HG02885 (cell line): ENCODE measurements at regions not wholly inside any gene's neighbourhood (a gene's known extent, or its start where the extent isn't known, plus 50 kb on each side); places are given as distances from the start of the nearest gene placed in this dataset.

Experiments used
- ATAC-seq: cut with Tn5 transposase; IDR thresholded peaks from one replicate; pipeline ENCODE4 v1.9.1; 2021; ENCODE audit warnings: mild to moderate bottlenecking; ENCODE audit not compliant: unreplicated experiment, poor library complexity

DNA sequence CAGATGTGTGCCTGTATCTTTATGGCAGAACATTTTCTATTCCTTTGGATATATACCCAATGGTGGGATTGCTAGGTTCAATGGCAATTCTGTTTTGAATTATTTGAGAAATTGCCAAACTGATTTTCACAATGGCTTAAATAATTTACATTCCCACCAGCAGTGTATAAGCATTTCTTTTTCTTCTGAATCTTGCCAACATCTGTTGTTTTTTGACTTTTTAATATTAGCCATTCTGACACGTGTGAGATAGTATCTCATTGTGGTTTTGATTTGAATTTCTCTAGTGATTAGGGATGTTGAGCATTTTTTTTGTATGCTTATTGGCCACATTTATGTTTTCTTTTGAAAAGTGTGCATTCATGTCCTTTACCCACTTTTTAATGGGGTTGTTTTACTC, 864.3 kb upstream of the ADAMTS5 start:
- ATAC-seq, result no peak

DNA sequence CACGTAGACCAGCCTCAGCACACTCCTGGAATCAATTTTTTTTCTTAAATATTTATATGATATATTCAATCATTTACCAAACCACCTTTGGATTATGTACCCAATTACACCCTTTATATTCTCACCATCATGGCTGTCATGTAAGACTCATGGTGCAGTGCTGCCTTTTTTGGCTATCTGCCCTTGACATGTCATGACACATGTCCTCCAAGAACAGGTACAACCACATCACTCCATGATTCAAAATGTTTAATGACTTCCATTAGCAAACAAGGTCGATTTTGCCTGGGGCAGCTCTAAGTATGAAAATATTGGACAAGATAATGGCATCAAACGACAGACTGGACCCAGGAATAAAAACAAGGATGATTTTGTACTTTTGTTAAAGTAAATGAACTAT, 861.1 kb upstream of the ADAMTS5 start:
- no peak for ATAC-seq

DNA sequence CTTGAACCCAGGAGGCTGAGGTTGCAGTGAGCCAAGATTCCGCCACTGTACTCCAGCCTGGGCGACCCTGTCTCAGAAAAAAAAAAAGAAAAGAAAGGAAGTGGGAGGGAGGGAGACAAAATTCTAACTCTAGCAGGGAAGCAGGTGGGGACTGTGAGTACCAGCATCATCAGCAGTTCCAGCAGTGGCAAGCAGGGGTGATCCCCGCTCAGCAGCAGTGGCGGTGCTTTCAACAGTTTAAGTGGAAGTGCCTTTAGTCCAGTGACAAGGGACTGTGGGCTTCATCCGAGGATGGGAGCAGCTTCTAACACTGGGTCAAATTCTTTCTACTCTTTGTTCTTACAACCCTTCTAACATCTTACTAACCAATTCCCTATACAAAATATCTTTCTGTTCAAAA, 858.1 kb upstream of the ADAMTS5 start:
- no peak for ATAC-seq

DNA sequence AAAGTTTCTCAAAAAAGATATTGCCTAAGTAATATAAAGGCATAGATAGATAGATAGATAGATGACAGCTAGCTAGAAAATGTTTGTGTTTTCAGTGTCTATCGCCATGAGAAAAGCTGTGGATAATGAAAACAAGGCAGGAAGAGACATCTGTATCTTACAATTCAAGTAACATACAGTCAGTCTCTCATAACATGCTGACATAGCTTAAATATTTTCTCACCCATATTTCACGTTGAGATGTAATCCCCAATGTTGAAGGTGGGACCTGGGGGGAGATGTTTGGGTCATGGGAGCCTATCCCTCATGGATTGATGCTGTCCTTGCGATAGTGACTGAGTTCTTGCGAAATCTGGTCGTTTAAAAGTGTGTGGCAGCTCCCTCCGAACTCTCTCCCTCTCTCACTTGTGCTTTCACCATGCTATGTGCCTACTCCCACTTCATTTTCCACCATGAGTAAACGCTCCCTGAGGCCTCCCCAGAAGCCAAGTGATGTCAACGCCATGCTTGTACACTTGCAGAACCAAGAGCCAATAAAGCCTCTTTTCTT, 856.8 kb upstream of the ADAMTS5 start:
- no peak for ATAC-seq

DNA sequence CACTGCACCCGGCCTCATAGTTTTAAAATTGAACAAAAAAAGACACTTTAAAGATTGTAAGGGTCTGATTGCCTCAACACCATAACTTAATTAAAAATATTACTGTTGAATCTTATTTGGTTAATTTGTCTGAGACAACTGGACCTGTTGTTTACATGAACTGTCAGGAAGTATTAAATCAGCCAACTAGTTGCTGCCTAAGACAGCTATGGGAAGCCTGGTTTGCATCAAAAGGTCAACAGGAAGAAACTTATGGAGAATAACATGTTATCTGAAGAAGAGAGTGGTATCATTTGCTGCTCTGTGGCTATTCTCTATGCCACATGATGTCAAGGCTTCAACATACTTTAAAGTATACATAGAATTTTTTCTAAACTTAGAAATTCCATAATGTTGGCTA, 853.5 kb upstream of the ADAMTS5 start:
- no peak for ATAC-seq

DNA sequence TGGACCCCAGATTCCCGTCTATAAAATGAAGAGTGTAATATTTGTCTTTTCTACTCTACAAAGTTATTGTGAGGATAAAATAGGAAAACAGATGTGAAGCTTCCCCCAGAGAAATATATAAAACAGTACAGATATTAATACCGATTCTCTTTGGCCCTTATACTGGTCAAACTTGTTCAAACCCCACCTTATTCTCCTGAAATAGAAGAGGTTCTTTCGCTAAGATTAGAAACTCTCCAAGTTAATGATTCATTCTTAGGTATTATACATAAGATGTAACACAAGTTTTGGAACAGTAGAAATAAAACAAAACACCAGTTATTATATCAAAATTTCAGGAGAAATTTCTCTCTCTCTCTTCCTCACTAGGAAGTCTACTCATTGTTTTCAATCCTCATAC, 852.4 kb upstream of the ADAMTS5 start:
- ATAC-seq, result no peak

DNA sequence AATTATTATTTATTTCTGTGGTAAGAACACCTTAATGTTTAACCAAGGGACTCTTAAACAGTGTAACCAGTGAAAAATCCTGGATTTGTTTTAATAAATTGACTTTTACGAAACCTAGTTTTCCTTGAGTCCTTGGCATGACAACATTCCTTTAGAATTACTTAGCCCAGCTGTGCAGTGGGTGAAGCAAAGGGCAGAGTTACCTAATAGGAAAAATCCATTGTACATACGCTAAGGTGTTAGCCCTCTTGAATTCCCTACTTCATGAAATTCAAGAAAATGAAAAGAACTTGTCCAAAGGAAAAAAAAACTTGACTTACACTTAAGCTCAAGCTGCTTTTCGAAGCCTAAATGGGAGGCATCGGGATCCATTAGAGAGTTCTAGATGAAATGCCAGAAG, 852.0 kb upstream of the ADAMTS5 start:
- ATAC-seq, result no peak

DNA sequence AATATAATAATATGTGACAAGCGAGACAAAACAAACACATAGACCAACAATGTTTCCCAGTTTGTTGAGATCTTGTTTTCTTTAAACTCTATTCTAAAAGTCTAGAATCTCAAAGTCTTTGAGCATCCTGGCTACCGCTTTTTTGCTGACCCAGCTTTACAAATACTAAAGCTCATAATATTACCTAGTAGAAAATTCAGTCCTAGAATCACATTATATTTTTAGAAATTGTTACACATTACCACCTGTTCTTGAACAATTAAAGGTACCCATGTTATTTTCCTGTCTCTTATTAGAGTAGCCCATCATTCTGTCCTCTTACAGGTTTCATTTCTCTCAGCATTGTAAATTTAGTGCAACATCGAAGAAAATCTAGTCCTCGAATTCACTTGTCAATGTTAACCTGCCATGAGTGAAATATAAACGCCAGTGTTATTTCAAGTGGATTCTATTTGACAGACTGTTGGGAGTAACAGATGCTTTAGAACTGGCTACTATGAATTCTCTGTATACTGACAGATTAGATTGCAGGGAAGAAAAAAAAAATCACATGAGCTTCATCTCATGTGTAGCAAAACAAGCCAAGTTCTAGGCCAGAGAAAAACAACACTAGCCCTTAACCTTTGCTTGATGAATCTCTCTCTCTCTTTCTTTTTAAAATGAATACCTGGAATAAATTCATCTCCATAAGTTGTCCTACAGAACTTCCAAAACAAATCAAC, 851.2 kb upstream of the ADAMTS5 start:
- ATAC-seq, result no peak

DNA sequence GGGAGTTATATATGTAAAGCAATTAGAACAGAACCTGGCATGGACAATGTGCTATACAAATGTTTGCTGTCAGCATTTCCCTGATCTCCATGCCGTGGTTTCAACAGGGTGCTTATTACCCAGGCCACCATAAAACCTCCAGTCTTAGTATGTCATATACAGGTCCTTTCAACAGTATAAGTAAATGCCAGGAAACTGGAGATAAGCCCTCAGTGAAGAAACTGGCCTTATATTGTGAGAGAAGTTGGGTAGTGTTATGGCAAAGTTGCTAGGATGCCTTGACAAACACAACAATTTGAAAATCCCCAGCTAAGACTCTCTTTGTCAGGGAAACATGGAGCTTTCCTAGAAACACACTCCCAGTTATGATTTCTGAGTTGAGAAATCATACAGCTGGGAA, 850.2 kb upstream of the ADAMTS5 start:
- ATAC-seq, result no peak

DNA sequence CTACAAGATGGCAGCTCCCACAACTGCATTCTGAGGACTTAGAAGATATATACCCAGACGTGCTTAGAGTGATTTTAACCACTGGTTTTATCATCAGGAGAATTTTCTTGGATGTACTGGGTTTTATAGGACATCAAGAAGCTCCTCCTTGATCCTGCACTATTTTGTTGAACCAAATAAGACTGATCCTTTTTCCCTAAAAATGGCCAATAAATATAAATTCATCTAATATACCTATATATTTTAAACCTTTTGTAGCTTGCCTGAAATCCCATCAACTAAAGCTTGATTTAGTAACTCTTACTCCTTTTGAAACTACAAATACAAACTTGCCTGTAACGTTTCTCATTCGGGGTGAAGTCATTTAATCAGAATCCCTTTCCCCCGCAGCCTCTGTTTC, 849.4 kb upstream of the ADAMTS5 start:
- ATAC-seq, result no peak

DNA sequence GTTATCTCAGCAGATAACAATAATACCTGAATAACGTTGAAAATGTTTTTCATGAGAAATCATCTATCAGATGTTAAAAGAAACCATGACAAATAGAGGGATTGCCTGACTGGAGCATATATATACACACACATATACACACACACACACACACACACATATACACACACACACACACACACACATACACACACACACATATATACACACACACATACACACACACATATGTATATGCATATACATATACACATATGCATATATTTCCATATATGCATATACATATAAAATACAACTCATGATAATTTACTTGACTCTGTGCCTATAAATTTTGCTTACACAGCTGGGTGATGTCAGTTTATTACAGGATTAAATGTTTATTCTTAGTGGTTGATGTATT, 847.3 kb upstream of the ADAMTS5 start:
- ATAC-seq, result no peak

DNA sequence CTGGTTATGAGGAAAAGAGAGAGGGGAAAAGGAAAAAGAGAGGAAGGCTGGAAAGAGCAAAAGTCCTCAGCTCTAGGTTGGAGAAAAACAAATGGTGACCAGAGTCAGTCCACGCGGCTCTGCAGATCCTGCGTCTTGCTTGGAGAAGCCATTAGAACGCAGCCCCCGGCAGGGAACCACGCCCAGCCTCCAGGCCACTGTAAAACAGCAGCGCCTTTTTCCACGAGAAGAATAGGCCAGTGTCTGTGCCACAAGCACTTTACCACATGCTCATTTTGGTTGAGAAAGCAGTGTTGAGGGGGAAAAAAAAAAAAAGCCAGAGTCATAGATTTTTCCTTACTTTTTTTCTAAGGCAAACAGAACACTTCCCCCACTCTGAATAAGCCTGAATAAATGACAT, 846.9 kb upstream of the ADAMTS5 start:
- no peak for ATAC-seq

DNA sequence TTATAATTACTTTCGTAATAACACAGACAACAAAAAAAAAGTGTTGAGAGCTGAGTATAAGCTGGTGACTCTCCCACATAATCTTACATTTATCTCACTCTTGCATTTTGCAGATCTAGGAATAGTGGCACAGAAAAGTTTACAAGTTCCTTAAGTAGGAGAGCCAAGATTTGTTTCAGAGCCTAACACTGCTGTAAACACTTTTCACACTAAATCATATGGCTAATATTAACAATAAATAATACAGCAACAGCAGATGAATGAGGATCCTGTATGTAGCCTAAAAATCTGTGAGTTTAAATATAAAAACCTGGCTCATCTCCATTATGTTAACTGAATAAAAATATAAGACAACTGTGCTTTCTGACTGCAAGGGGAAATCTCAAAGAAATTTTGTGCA, 846.5 kb upstream of the ADAMTS5 start:
- ATAC-seq, result no peak

DNA sequence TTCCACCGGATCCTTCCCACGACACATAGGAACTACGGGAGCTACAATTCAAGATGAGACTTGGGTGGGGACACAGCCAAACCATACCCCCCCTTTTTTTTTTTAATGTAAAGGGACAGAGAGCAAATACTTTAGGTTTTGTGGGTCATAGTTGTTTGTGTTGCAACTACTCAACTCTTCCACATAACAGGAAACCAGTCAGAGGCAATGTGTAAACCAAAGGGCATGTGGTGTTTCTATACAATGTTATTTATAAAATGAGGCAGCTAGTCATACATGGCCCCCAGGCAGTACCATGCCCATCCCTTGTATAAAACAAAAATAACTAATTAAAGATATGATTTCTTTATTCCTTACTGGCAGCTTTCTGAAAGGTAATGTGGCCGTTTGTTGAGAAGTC, 845.4 kb upstream of the ADAMTS5 start:
- no peak for ATAC-seq

DNA sequence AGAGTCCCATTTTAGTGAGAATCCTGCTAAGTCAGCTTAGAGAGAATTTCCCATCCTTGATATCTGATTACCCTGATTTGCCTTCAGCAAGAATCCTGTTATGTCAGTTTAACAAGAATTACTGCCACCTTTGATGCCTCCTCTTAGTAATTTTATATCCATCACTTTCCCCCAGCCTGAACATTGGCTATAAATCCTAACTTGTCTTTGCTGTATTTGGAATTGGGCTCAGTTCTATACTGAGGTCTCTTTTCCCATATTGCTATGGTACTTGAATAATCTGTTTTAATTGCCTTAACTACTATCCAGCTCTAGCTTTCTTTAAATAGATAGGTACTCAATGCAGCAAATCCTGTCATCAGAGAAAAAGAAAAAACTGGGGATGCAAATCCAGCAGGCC, 842.0 kb upstream of the ADAMTS5 start:
- no peak for ATAC-seq

DNA sequence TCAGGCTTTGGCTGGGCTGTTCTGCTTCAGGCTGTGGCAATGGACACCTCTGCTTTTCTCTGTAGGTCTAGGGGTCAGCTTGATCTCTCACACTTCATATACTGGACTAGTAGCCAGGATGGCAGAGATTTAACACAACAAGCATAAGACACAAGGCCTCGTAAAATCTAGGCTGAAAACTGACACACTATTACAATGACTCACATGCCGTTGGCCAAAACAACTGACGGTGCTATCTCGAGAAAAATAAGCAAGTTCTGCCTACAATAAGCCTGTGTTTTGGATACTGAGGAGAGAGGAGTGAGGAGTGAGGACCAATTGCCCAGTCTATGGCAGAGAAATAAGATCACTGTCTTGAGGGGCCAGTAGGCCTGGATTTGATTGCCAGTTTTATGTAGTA, 840.7 kb upstream of the ADAMTS5 start:
- ATAC-seq, result no peak

DNA sequence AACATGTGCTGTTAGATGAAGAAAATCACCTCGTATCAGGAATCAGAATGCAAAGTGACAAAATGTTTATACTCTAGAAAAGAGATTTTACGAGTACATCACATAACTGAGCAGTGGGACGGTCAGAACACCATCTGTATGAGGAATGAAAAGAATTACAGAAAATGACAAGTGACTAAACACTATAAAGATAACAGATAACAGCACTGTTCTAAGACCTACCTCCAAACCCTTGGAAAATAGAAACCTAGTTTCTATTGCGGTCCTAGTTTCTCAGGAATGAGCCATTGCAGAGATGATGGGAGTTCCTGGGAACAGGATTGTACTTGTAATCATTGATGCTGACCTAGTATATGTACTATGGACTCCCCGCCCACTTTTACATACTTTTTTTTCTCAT, 839.4 kb upstream of the ADAMTS5 start:
- no peak for ATAC-seq

DNA sequence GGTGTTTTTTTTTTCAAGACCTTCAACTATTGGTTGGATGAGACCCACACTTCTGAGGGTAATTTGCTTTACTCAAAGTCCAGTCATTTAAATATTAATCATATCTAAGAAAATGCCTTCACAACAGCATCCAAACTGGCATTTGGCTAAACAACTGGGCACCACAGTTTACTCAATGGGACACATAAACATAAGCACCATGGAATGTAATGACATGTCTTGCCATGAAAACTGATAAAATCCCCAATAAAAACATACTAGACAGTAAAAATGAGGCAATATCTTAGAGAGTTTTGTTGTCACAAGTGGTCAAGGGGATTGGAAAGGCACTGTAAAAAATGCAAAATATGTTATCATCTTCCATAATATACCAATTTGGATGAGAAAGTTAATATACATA, 838.8 kb upstream of the ADAMTS5 start:
- ATAC-seq, result no peak

DNA sequence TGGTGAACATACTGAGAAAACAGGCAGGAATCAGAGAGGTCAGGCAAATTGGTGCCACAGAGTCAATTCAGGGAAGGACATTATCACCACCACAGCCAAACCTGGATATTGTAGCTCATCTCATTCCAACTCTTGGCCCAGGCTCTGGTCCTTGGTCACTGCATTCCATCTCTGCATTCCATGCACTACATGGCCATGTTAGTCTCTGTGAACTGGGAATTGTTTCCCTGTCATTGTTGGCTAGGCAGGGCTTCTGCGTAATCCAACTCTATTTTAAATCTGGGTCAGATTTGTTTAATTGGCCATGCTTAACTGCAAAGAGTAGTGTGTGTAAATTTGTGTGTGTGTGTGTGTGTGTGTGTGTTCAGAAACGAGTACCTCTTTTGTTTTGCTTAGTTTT, 837.6 kb upstream of the ADAMTS5 start:
- no peak for ATAC-seq

DNA sequence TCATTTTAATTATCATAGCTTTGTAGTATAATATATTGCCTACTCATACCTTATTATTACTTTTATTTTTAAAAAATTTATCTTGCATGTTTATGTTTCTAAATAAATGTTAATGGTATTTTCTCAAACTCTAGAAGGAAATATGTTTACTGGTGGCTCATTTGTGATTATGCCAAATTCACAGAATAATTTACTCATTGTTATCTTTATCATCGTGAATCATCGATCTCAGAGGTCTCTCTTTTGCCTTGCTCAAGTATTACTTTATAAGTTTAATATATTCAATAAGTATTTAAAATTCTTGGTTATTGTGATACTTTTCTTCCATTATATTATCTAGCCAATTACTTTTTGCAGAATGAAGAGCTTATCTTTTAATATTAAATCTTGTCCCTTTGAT, 836.7 kb upstream of the ADAMTS5 start:
- no peak for ATAC-seq

DNA sequence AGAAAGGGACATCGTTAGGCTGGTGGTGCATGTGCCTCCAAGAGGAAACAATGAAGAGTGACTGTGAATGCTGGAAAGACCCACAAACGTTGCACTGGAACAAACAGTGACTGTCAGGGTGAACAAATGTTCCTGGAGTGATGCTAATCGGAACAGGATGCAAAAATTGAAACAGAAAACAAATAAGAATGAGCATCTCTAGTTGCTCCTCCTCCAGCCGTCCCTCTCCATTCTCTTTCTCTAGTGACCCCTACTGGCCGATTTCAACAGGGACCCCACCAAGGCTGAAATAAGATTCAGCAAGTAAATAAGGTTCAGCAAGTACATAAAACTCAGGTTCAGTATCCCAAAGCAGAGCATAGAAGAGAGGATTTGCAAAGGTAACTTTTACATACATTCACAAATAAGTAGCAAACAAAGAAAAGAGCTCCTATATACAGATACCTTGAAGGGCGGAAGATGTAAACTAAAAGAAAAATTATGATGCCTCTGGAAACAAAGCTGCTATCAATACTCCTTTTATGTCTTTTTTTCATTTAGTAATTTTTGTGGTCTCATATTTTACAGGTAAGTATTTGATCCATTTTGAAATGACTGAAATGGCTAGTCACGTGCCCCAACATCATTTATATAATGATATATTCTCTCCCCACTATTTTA, 836.1 kb upstream of the ADAMTS5 start:
- no peak for ATAC-seq

DNA sequence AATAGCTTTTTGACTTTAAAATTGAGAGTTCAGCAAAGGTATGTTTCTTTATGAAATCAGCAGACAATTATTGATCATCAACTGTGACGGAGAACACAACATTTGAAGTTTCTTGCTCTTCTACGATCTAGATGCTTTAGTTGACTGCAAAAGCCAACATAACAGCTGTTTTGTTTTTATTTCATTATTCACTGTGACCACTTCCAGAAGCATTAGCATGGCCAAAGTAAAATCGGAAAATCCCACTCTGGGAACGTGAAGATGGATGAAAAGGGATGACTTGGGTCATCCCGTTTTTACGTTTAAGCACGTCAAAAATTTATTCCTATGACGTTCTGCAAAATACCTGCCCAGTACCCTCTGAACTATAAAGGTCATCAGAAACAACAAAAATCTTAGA, 833.0 kb upstream of the ADAMTS5 start:
- no peak for ATAC-seq
